ENCODE measurements at regions not wholly inside any gene's neighbourhood (a gene's known extent, or its start where the extent isn't known, plus 50 kb on each side); places are given as distances from the start of the nearest gene placed in this dataset.

DNA sequence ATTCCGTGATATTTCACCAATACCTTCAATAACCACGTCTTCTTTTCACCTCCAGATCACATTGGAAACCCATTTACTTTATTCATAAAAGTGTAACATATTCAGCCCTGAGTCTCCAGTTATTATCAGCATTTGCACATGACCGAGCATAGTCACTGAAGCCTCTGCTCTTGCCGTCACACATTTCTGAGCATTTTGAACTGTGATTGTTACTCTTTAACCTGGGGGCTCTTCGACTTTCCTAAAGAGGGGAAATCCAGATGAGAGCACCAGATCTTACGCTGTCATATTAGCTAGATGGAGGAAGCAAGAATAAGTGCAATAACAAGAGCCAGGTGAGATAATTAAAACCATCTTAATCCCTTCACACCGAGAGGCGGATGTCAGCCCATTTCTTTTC is 260.0 kb upstream of the NRP1 start:
- TF ChIP-seq EZH2phosphoT487 (IDR thresholded peaks at IDR 0.05; ENCODE audit: insufficient read depth, low read depth) (no peak), EZH2 (IDR thresholded peaks at IDR 0.05; ENCODE audit: insufficient read depth, poor library complexity, severe bottlenecking) (no peak)
